ENCODE measurements at regions not wholly inside any gene's neighbourhood (a gene's known extent, or its start where the extent isn't known, plus 50 kb on each side); places are given as distances from the start of the nearest gene placed in this dataset.

DNA sequence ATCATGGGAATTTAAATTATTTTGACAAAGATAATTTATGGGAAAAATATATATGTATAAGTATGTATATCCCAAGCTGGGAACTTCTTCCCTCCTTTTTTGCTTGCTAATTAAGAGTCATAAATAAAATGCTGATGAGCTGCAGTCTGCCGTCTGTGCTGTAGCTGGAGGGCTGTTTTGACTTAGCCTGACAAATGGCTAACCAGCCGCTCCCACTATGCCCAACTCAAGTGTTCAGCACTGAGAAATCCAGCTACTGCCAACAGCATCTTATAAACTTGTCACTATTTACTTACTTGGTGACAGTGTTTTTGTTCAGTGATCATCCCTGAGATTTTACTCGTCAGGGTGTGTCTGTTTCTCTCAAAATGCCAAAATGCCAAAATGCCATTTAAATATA lies 171.2 kb upstream of the PGRMC2 start:
- TF ChIP-seq SUZ12 (IDR thresholded peaks at IDR 0.05; ENCODE audit: extremely low read depth, insufficient read depth, insufficient read length) (no peak), ZNF274 (IDR thresholded peaks at IDR 0.05; ENCODE audit: low read depth, low read length) (no peak), YY1 (IDR thresholded peaks at IDR 0.05; ENCODE audit: insufficient read depth, insufficient read length) (no peak)

Measured in NT2/D1 (cell line).